Activated B cell treated with CpG ODN at 0.5 μM for 24 hours (primary cell): ENCODE measurements at regions not wholly inside any gene's neighbourhood (a gene's known extent, or its start where the extent isn't known, plus 50 kb on each side); places are given as distances from the start of the nearest gene placed in this dataset.

Experiments used
- ATAC-seq: fragments of 200-7000 bp; cut with Tn5 transposase; one replicate; pipeline ENCODE4 v1.10.0; 2021; ENCODE audit warnings: low read depth, mild to moderate bottlenecking, moderate library complexity
- CTCF ChIA-PET: fragments of 350-600 bp; sonication (Branson Sonifier 250); formaldehyde crosslinking; loops from one replicate; lab custom pipeline; 2021; ENCODE audit warnings: antibody characterized with exemption; lab: Charles Lee
- POLR2A ChIA-PET: fragments of 350-600 bp; sonication (Branson Sonifier 250); formaldehyde crosslinking; loops from one replicate; lab custom pipeline; 2021; ENCODE audit warnings: antibody characterized with exemption; lab: Charles Lee
- DNase-seq: peaks from one replicate; pipeline ENCODE4 v3.0.0; 2022
- H3K27ac Mint-ChIP-seq: one replicate; pipeline ENCODE4 v1.8.0; 2020; ENCODE audit warnings: mixed read lengths
- H3K27me3 Mint-ChIP-seq: one replicate; pipeline ENCODE4 v1.8.0; 2021; ENCODE audit warnings: mixed read lengths
- H3K36me3 Mint-ChIP-seq: one replicate; pipeline ENCODE4 v1.8.0; 2021; ENCODE audit warnings: low read depth, mixed read lengths
- H3K4me1 Mint-ChIP-seq: one replicate; pipeline ENCODE4 v1.8.0; 2021; ENCODE audit warnings: mixed read lengths
- H3K4me3 Mint-ChIP-seq: one replicate; pipeline ENCODE4 v1.8.0; 2020; ENCODE audit warnings: mild to moderate bottlenecking, mixed read lengths
- H3K9me3 Mint-ChIP-seq: one replicate; pipeline ENCODE4 v1.8.0; 2020; ENCODE audit warnings: mixed read lengths
- intact Hi-C: fragments of 100-400 bp; cut with micrococcal nuclease; formaldehyde crosslinking; loops from one replicate; pipeline ENCODE4 v1.15.1; 2024
- TF ChIP-seq, protein P1 (sequence below): fragments of 200-600 bp; IDR thresholded peaks from one replicate; pipeline ENCODE4 v1.8.0; 2022; ENCODE audit warnings: antibody characterized with exemption, mild to moderate bottlenecking

DNA sequence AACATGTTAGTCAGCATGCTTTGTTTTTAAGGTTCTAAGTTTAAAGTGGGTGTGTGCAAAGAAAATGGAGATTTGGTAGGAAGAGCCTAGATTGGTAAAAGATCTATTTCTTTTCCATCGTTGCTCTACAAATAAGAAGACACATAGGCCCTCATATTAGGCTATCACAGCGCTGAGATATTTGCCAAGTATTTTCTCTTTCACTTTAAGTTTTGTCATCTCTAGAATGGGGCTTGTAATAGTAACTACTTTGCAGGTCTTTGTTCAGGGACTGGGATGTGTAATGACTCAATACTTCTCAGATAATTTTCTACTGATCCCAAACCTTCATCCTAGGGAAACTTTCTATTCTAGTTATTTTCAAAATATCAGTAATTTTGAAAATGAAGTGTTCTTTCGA, 917.7 kb upstream of the SLC10A2 start:
- Mint-ChIP-seq H3K9me3 (peaks cover 5% of the 10 kb centered on the region), H3K36me3 (no peaks in the 10 kb centered on the region), H3K27ac (no peak overlapping the region), H3K4me3 (no peak overlapping the region), H3K4me1 (no peaks in the 10 kb centered on the region), H3K27me3 (no peaks in the 10 kb centered on the region)
- ChIA-PET POLR2A (no interaction called here), CTCF (no interaction called here)
- ATAC-seq (no peak), DNase-seq (no peak)
- TF ChIP-seq, protein P1, sequence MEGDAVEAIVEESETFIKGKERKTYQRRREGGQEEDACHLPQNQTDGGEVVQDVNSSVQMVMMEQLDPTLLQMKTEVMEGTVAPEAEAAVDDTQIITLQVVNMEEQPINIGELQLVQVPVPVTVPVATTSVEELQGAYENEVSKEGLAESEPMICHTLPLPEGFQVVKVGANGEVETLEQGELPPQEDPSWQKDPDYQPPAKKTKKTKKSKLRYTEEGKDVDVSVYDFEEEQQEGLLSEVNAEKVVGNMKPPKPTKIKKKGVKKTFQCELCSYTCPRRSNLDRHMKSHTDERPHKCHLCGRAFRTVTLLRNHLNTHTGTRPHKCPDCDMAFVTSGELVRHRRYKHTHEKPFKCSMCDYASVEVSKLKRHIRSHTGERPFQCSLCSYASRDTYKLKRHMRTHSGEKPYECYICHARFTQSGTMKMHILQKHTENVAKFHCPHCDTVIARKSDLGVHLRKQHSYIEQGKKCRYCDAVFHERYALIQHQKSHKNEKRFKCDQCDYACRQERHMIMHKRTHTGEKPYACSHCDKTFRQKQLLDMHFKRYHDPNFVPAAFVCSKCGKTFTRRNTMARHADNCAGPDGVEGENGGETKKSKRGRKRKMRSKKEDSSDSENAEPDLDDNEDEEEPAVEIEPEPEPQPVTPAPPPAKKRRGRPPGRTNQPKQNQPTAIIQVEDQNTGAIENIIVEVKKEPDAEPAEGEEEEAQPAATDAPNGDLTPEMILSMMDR: no peak
- intact Hi-C loops: no loop called here

DNA sequence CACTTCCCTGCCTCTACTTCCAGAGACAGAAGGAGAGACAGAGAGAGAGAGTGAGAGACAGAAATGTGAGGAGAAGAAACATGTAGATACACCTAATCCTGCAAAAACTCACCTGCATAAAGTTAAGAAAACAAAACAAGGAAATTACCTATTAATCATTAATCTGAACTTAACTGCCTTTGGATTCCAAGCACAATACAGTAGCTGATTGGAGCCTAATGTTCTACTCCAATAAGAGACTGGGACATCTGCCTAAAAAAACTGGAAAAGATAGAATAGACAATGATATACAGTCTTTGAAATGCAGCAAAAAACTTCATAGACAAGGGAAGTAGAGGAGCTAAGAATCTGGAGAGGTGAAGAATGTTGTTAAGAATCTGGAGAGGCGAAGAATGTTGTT, 910.2 kb upstream of the SLC10A2 start:
- TF ChIP-seq, protein P1: no peak
- Mint-ChIP-seq H3K27ac (no peak overlapping the region), H3K4me1 (no peaks in the 10 kb centered on the region), H3K4me3 (no peak overlapping the region), H3K9me3 (no peaks in the 10 kb centered on the region), H3K36me3 (no peaks in the 10 kb centered on the region), H3K27me3 (no peaks in the 10 kb centered on the region)
- DNase-seq (no peak), ATAC-seq (no peak)
- CTCF ChIA-PET: no interaction called here
- intact Hi-C loops: no loop called here
- POLR2A ChIA-PET: no interaction called here

DNA sequence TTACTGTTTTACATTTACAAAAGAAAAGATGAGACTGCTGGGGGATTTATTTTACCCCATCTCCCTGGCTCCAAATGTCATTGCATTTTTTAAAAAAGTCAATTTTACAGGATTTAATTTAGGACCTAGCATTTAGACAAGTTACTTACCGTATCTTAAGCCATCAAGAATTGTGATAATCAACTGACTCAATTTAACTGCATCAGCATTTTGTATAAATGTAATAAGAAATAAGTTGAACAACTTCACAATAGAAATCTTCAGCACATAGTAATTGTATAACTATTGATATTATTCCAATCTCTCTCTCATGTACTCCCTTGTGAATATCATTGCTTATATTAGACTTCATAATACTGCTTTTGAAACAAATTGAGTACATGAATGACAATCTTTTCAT, 907.5 kb upstream of the SLC10A2 start:
- ChIA-PET CTCF (no interaction called here), POLR2A (no interaction called here)
- intact Hi-C loops: no loop called here
- Mint-ChIP-seq H3K36me3 (no peaks in the 10 kb centered on the region), H3K27ac (no peak overlapping the region), H3K27me3 (no peaks in the 10 kb centered on the region), H3K4me1 (no peaks in the 10 kb centered on the region), H3K4me3 (no peak overlapping the region), H3K9me3 (no peaks in the 10 kb centered on the region)
- TF ChIP-seq, protein P1: no peak
- ATAC-seq: no peak
- no peak for DNase-seq

DNA sequence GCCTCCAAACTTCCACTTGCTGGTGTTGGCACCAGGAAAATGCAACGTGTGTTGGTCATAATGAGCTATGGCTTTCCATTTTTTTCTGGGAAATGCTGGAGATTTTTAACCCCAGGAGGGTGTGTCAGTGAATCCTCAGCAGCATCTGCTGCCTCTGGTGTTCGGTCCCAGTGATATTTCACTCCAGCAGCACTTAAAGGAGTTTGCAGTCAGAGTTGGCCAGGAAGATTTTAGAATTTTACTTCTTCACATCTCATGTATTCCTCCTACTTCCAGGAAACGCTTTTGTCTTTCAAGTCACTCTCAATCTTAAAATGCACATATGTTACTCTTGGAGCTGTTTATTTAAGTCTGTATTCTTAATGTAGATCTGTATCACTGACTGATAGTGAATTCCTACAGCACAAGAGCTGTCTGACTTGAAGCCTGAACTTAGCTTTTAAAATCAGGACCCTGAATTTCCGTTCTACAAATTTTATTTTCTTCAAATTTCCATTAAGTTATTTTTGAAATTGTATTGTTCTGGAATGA, 903.4 kb upstream of the SLC10A2 start:
- intact Hi-C loops: no loop called here
- H3K9me3 Mint-ChIP-seq: no peaks in the 10 kb centered on the region
- H3K4me3 Mint-ChIP-seq: no peak overlapping the region
- no peaks in the 10 kb centered on the region for H3K36me3 Mint-ChIP-seq
- POLR2A ChIA-PET: no interaction called here
- CTCF ChIA-PET: no interaction called here
- ATAC-seq (no peak), DNase-seq (no peak)
- H3K4me1 Mint-ChIP-seq: no peaks in the 10 kb centered on the region
- TF ChIP-seq, protein P1: no peak
- no peaks in the 10 kb centered on the region for H3K27me3 Mint-ChIP-seq
- no peak overlapping the region for H3K27ac Mint-ChIP-seq

GRCh38 chr13:103965506-103966243, 899.5 kb upstream of the SLC10A2 start:
- Mint-ChIP-seq H3K27me3 (no peaks in the 10 kb centered on the region), H3K27ac (no peak overlapping the region), H3K4me1 (no peaks in the 10 kb centered on the region), H3K4me3 (no peak overlapping the region), H3K36me3 (no peaks in the 10 kb centered on the region), H3K9me3 (peaks cover 2% of the 10 kb centered on the region)
- TF ChIP-seq, protein P1: no peak
- ChIA-PET CTCF (no interaction called here), POLR2A (no interaction called here)
- ATAC-seq (no peak), DNase-seq (no peak)
- intact Hi-C loops: no loop called here
